ENCODE measurements at regions not wholly inside any gene's neighbourhood (a gene's known extent, or its start where the extent isn't known, plus 50 kb on each side); places are given as distances from the start of the nearest gene placed in this dataset.

DNA sequence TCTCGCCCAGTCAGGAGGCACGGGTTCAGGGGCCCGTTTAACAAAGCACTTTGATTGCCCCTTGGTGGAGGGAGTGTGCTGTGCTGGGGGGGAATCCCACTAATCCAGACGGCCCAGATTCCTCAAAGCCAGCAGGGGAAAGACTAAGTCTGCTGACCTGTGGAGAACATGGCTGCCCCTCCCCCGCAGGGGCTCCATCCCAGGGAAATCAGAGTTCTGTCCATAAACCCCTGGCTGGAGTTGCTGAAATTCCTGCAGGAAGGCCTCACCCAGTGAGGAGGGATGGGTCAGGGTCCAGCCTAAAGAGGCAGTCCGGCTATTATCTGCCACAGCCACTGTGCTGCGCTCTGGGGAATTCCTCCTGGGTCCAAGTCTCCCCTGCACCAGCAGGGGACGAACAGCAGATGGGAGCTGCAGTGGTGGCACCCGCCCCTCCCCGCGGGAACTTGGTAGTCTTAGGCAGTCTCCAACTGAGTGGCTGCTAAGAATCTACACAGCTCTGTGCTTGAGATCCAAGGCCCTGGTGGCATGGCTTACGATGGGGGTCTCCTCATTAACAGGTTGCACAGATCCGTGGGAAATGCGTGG is 174.0 kb upstream of the DAB2 start:
- TF ChIP-seq CTCF (optimal IDR thresholded peaks at IDR 0.05 in 1 of 3, IDR thresholded peaks at IDR 0.05 in 1 of 3, conservative IDR thresholded peaks at IDR 0.05 in 1 of 3; ENCODE audit: extremely low read depth in 1 of 3, insufficient read depth in 2 of 3, low read length in 3 of 3) (no peak), EZH2 (IDR thresholded peaks at IDR 0.05; ENCODE audit: low read length) (no peak)
